ENCODE measurements at regions not wholly inside any gene's neighbourhood (a gene's known extent, or its start where the extent isn't known, plus 50 kb on each side); places are given as distances from the start of the nearest gene placed in this dataset.

DNA sequence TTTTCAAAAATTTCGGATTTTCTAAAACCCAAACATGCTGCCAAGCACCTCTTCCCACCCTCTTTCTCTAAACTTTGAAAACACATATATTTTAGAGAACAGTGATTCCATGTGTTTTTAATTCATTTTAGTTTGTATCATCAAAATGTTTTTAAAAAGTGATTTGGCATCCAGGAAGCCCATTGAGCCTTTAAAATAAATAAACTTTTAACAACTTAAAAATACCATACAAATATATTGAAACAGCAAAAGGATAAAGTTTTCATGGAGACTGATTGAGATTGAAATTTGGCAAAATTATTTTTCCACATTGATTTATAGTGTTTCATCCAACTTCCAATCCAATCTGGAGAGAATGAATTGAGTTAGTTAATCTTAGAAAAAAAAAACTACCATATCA lies 374.7 kb downstream of the CD109 start:
- TF ChIP-seq FOXM1 (IDR thresholded peaks at IDR 0.05; ENCODE audit: low read depth) (no peak), FOXM1 (CRISPR knock-in tag; IDR thresholded peaks at IDR 0.05; ENCODE audit: low read depth) (no peak), HCFC1 (IDR thresholded peaks at IDR 0.05; ENCODE audit: low read depth, low read length) (no peak), SP1 (CRISPR knock-in tag; IDR thresholded peaks at IDR 0.05) (no peak)

Measured in K562 (cell line).